HUES48 (cell line): ENCODE measurements at regions not wholly inside any gene's neighbourhood (a gene's known extent, or its start where the extent isn't known, plus 50 kb on each side); places are given as distances from the start of the nearest gene placed in this dataset.

Experiments used
- H3K27ac ChIP-seq: one replicate; pipeline ENCODE4 v1.7.0; 2013; ENCODE audit warnings: low read depth, low read length, inconsistent platforms
- H3K27me3 ChIP-seq: 2 replicates; pipeline ENCODE4 v1.6.1; 2013; ENCODE audit warnings: mild to moderate bottlenecking, low read length; ENCODE audit not compliant: control insufficient read depth, insufficient read depth
- H3K36me3 ChIP-seq: 2 replicates; pipeline ENCODE4 v1.6.1; 2013; ENCODE audit warnings: low read length; ENCODE audit not compliant: control insufficient read depth, insufficient read depth
- H3K4me1 ChIP-seq: 2 replicates; pipeline ENCODE4 v1.6.1; 2013; ENCODE audit warnings: mild to moderate bottlenecking, low read length; ENCODE audit not compliant: control insufficient read depth, insufficient read depth
- H3K4me3 ChIP-seq: 2 replicates; pipeline ENCODE4 v1.5.1; 2013; ENCODE audit warnings: mild to moderate bottlenecking, low read depth, low read length
- H3K9ac ChIP-seq: 2 replicates; pipeline ENCODE4 v1.6.1; 2013; ENCODE audit warnings: mild to moderate bottlenecking, low read depth, low read length, moderate library complexity
- H3K9me3 ChIP-seq: 2 replicates; pipeline ENCODE4 v1.6.1; 2013; ENCODE audit warnings: low read length; ENCODE audit not compliant: control insufficient read depth, insufficient read depth

DNA sequence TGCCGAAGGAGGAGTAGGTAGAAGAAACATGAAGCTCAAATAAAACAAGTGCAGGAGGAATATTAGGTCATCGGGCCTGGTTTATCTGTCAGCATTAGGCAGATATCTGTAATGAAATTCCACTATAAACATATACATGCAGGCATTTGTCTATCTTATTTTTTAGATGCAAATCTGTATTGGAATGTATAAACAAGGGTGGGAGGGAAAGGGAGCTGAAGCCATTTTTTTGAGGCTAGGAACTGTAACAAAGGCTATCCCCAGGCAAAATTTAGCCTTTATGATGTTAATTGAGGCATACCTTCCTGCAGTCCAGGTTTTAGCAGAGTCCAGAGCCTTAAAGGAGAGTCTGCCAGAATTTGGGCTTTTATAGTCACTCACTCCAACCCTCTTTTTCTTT, 72.5 kb downstream of the PHLDA1 start:
- no peaks in the 10 kb centered on the region for H3K36me3 ChIP-seq
- no peaks in the 10 kb centered on the region for H3K9me3 ChIP-seq
- H3K4me3 ChIP-seq = peak overlapping the region; percentile 40
- H3K9ac ChIP-seq = peak overlapping the region; percentile 57
- peaks cover 45% of the 10 kb centered on the region for H3K4me1 ChIP-seq
- peak overlapping the region; percentile 94 for H3K27ac ChIP-seq
- no peaks in the 10 kb centered on the region for H3K27me3 ChIP-seq

DNA sequence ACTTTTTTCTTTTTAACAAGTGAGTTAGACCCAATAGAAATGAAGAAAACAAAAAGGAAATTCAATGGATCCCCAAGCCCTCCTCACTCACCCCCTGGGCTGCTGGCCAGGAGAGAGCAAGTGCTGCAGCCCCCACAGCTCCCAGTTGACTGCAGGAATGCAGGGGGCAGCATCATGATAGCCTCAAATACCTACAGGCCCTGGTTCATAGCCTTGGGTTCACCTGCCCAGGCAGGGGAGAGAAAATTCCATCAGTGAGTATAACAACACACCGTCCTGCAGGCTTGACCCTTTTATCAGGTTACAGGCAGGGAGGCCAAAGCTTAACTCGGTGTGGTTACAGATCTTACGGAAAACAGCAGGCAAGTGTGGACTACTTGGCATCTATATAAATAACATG, 76.3 kb downstream of the PHLDA1 start:
- Histone ChIP-seq H3K36me3 (no peaks in the 10 kb centered on the region), H3K4me1 (peaks cover 63% of the 10 kb centered on the region), H3K4me3 (no peak overlapping the region), H3K9me3 (no peaks in the 10 kb centered on the region), H3K27me3 (no peaks in the 10 kb centered on the region), H3K27ac (peak overlapping the region; percentile 42), H3K9ac (no peak overlapping the region)

DNA sequence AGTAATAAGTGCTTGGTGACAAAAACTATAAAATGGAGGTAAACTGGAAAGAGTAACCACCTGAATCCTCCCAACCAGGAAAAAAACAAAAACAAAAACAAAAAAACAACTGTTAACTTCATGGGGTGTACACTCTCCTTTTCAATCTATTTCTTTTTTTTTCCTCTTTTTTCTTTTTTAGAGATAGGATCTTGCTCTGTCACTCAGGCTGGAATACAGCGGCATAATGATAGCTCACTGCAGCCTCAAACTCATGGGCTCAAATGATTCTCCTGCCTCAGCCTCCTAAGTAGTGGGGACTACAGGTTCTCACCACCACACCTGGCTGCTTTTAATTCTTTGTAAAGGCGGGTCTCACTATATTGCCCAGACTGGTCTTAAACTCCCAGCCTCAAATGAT, 76.8 kb downstream of the PHLDA1 start:
- Histone ChIP-seq H3K9ac (no peak overlapping the region), H3K27ac (peak overlapping the region; percentile 86)

DNA sequence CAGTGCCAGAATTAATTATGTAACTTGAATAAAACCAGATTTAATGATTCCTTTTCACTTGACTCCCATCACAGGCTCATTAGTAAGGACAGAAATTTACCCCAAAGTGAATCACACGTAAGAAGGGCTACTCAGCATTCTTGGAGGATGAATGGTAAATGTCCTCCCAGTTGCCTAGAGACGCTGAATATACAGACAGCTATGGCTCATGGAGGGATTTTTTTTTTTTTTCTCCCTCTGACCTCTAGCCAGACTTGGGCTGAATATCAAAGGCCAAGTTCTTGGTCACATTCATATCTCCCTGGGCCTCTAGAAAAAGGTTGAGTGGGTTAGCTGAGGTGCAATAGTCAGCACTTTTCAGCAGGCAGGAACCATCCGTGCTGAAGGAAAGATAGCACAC, 77.5 kb downstream of the PHLDA1 start:
- peaks cover 51% of the 10 kb centered on the region for H3K4me1 ChIP-seq
- peak overlapping the region; percentile 86 for H3K27ac ChIP-seq
- no peak overlapping the region for H3K9ac ChIP-seq
- no peaks in the 10 kb centered on the region for H3K36me3 ChIP-seq
- no peaks in the 10 kb centered on the region for H3K9me3 ChIP-seq
- no peak overlapping the region for H3K4me3 ChIP-seq
- no peaks in the 10 kb centered on the region for H3K27me3 ChIP-seq

More for the DNA sequence above, 76.8 kb downstream of the PHLDA1 start:
- Histone ChIP-seq H3K9me3 (no peaks in the 10 kb centered on the region), H3K4me3 (no peak overlapping the region), H3K4me1 (peaks cover 58% of the 10 kb centered on the region), H3K36me3 (no peaks in the 10 kb centered on the region), H3K27me3 (no peaks in the 10 kb centered on the region)

DNA sequence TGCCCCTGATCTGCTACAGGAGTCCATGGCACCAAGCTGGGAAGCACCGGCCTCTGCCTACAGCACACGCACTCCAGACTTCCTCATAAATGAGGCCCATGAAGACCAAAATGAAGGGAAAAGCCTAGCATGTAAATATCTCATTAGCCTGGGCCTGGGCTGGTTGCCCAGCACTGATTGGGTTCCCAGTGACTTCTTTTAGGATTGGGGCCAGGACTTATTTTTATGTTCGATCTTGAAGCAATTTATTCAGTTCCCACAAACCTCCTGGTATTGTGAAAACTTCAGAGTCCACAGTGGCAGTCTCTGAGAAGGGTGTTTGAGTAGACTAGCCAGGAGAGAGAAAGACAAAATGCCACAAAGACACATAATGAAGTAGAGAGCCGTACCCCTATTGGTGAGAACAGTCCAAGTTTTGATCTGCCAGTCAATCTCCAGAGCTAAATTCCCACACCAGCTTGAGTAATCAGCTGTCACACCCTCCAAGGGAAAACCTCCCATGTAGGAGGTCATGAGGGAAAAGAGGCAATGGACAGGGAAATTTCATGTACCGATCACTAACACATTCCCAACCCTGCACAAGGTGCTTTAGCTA, 78.2 kb downstream of the PHLDA1 start:
- no peak overlapping the region for H3K9ac ChIP-seq
- H3K27me3 ChIP-seq = no peaks in the 10 kb centered on the region
- no peaks in the 10 kb centered on the region for H3K9me3 ChIP-seq
- H3K36me3 ChIP-seq = no peaks in the 10 kb centered on the region
- H3K27ac ChIP-seq = peak overlapping the region; percentile 76
- H3K4me1 ChIP-seq = peaks cover 45% of the 10 kb centered on the region
- H3K4me3 ChIP-seq = no peak overlapping the region

DNA sequence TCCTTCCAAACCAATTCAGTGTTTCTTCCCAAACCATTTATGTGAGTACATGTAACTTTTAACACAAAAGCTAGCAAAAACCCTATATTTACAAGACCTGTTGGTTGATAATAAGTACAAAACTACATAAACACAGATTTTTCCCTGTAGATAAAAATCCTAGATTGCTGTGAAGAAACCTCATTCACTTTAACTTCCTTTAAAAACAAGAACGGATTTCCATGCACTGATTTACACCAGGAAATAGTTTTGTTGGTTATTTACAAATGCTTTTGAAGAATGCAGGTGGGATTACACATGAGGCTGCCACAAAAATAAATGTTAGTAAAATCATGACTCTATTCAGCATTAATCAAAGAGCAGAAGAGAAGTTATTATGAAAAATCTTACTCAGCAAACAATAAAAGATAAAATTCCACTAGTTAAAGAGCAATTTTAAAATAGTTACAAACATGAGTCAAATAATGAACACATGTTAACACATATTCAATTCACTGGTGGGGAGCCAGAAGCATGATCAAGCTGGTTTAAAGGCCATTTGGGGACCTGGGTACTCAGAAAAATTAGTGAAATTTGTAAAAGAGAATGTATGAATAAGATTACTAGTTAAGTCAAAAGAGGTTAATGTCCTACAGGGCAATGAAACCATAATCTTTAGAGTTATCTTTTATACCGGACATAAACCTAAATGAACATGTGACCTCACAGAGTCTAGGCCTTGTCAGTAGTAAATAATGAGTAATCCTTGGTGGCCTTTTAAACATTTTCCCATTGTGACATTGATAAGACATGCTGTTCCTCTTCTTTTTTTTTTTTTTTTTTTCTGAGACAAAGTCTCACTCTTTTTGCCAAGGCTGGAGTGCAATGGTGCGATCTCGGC, 79.9 kb downstream of the PHLDA1 start:
- Histone ChIP-seq H3K9ac (no peak overlapping the region), H3K27ac (peak overlapping the region; percentile 25), H3K4me1 (peaks cover 40% of the 10 kb centered on the region), H3K9me3 (no peaks in the 10 kb centered on the region), H3K4me3 (no peak overlapping the region), H3K27me3 (no peaks in the 10 kb centered on the region), H3K36me3 (no peaks in the 10 kb centered on the region)

DNA sequence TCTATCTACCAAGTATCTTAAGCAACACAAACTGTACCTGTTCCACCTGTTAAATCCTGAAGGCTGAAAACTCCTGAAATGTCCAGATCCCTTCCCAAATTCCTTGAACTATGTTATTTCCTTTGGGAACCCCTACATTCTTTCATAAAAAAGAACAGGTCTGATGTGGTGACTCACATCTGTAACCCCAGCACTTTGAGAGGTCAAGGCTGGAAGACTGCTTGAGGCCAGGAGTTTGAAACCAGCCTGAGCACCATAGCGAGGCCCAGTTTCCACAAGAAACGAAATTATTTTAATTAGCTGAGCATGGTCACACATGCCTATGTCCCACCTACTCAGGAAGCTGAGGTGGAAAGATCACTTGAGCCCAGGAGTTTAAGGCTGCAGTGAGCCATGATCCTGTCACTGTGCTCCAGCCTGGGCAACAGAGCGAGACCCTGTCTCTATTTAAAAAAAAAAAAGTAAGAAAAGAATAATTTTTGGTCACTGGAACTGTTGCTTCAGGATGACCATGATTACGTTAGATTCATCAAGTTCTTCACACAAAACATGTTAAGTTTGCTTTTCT, 84.3 kb downstream of the PHLDA1 start:
- Histone ChIP-seq H3K4me3 (no peak overlapping the region), H3K9me3 (no peaks in the 10 kb centered on the region), H3K9ac (no peak overlapping the region), H3K4me1 (peaks cover 32% of the 10 kb centered on the region), H3K36me3 (no peaks in the 10 kb centered on the region), H3K27me3 (no peaks in the 10 kb centered on the region), H3K27ac (peak overlapping the region; percentile 42)

DNA sequence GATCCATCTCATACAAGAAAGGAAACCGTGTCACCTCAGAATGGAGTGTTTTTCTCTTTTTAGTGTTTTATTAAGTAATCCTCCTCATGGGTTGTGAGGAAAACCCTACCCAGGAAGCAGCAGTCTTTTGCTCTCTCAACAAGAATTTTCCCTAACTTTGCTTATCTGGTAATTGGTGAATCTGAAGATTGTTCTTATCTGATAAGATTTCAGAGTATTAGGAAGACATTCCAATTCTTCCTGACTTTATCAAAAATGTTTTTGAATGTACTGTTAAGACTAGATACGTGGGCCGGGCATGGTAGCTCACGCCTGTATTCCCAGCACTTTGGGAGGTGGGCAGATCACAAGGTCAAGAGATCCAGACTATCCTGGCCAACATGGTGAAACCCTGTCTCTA, 86.0 kb downstream of the PHLDA1 start:
- Histone ChIP-seq H3K9ac (no peak overlapping the region; the same call in 1 of the 2 replicates), H3K4me1 (peaks cover 24% of the 10 kb centered on the region), H3K4me3 (no peak overlapping the region), H3K36me3 (no peaks in the 10 kb centered on the region), H3K27ac (peak overlapping the region; percentile 99), H3K9me3 (peaks cover 1% of the 10 kb centered on the region), H3K27me3 (no peaks in the 10 kb centered on the region)

DNA sequence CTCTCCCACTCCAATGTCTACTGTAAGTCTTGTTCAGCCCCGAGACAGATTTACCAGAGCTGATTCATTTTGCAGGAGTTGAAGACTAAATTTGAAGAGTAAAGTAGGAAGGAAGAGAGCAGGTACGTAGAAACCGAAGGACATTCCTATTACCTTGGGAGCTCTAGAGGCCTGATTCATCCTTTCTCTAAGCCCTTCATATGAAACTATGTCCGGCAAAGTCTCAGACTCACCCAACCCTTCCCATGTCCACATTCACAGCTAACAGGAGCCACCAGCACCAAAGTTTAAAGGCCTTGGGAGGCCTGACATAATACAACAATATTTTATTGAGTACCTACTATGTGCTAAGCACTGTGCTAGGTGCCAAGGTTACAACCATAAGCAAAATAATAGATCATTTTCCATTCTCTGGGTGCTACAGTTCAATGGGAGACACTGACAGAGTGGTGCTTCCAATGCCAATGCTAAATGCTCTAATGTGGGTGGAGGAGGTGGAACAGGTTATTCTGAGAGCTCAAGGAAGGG, 86.6 kb downstream of the PHLDA1 start:
- H3K36me3 ChIP-seq = no peaks in the 10 kb centered on the region
- H3K4me1 ChIP-seq = peaks cover 24% of the 10 kb centered on the region

DNA sequence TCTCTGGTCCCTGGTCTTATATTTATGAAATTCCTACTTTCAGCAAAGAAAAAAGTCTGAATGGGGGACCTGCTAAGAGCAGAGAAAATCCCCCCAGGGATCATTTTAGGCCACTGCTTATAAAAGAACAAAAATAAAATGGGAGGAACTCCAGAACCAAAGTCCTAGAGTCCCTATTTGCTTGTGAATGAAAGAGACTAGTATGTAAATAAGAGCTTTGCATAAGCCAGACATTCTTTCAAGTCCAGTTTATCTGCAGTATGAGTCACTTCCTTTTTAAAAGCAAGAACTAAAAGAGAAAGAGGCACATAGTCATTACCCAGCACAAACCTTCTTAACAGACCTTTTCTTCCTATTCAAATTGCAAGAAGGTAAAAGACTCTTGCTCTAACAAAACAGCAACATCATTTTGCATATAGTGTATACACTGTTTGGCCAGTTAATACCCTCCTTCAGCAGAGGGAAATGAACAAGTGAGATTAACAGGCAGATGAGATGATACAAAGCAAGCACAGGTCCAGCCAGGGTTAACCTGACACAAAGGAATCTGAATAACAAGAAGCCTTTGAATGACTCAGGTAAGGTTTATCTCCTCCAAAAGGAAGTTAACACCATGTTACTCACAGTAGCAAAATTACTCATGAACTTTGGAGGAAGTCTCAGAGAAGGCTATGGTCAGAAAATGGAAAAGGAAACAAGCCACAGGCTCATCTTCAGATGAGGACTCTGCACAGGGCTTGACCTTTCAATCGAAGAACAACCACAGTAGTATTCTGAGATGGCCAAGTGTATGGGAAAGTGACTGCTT, 87.3 kb downstream of the PHLDA1 start:
- peak overlapping the region; percentile 35 for H3K4me3 ChIP-seq

More for the DNA sequence above, 86.6 kb downstream of the PHLDA1 start:
- H3K27ac ChIP-seq = peak overlapping the region; percentile 99
- H3K4me3 ChIP-seq = peak overlapping the region; percentile 35
- peaks cover 3% of the 10 kb centered on the region for H3K9me3 ChIP-seq
- peak overlapping the region; percentile 47 for H3K9ac ChIP-seq
- no peaks in the 10 kb centered on the region for H3K27me3 ChIP-seq

More for the DNA sequence above, 87.3 kb downstream of the PHLDA1 start:
- Histone ChIP-seq H3K4me1 (peaks cover 24% of the 10 kb centered on the region), H3K27me3 (no peaks in the 10 kb centered on the region), H3K27ac (peak overlapping the region; percentile 99), H3K36me3 (no peaks in the 10 kb centered on the region), H3K9ac (peak overlapping the region; percentile 47), H3K9me3 (peaks cover 3% of the 10 kb centered on the region)
